Caco-2 (cell line): ENCODE measurements at regions not wholly inside any gene's neighbourhood (a gene's known extent, or its start where the extent isn't known, plus 50 kb on each side); places are given as distances from the start of the nearest gene placed in this dataset.

Experiments
- BruUV-seq: library from RNA; stranded (reverse); fragments of 400-500 nt; replicated peaks from 2 replicates; lab custom pipeline; 2021; lab: Mats Ljungman, UMichigan
- CTCF ChIA-PET: fragments of 300-600 bp; sonication (Branson Sonifier 250); formaldehyde crosslinking; loops from one replicate; lab custom pipeline; 2022; ENCODE audit warnings: antibody characterized with exemption; lab: Charles Lee
- POLR2A ChIA-PET: fragments of 300-600 bp; sonication (Branson Sonifier 250); formaldehyde crosslinking; loops from one replicate; lab custom pipeline; 2022; ENCODE audit warnings: antibody characterized with exemption; lab: Charles Lee
- DNase-seq, 2 experiments: peaks; one replicate each; pipeline versions ENCODE4 v3.0.0 to v3.0.0-alpha.2; 2020 to 2022
- H3K27me3 ChIP-seq: replicated peaks from 2 replicates; pipeline ENCODE4 v1.6.0; 2011; ENCODE audit warnings: low read length; ENCODE audit not compliant: control insufficient read depth, insufficient read depth
- H3K36me3 ChIP-seq: 2 replicates; pipeline ENCODE4 v1.5.1; 2011; ENCODE audit warnings: low read length; ENCODE audit not compliant: control insufficient read depth, insufficient read depth
- H3K4me1 ChIP-seq: fragments of 250-450 bp; sonication (Bioruptor Pico); 2 replicates; pipeline ENCODE4 v1.5.1; 2020; ENCODE audit warnings: mild to moderate bottlenecking
- H3K4me3 ChIP-seq: 2 replicates; pipeline ENCODE4 v1.5.1; 2011; ENCODE audit warnings: low read depth, mild to moderate bottlenecking, control low read depth, low read length
- H3K9me3 ChIP-seq: fragments of 250-450 bp; sonication (Bioruptor Pico); 2 replicates; pipeline ENCODE4 v1.5.1; 2020; ENCODE audit warnings: mild to moderate bottlenecking, moderate library complexity
- H3K27ac Mint-ChIP-seq: one replicate; pipeline ENCODE4 v1.8.0; 2022; ENCODE audit warnings: mixed read lengths; ENCODE audit not compliant: unreplicated experiment
- H3K27me3 Mint-ChIP-seq: one replicate; pipeline ENCODE4 v1.8.0; 2022; ENCODE audit warnings: mixed read lengths; ENCODE audit not compliant: insufficient read depth, unreplicated experiment
- H3K36me3 Mint-ChIP-seq: one replicate; pipeline ENCODE4 v1.8.0; 2022; ENCODE audit warnings: mild to moderate bottlenecking, mixed read lengths; ENCODE audit not compliant: insufficient read depth, unreplicated experiment
- H3K4me1 Mint-ChIP-seq: one replicate; pipeline ENCODE4 v1.8.0; 2022; ENCODE audit warnings: low read depth, mixed read lengths; ENCODE audit not compliant: unreplicated experiment
- H3K4me3 Mint-ChIP-seq: one replicate; pipeline ENCODE4 v1.8.0; 2022; ENCODE audit warnings: mild to moderate bottlenecking, moderate library complexity, mixed read lengths; ENCODE audit not compliant: unreplicated experiment
- H3K9me3 Mint-ChIP-seq: one replicate; pipeline ENCODE4 v1.8.0; 2022; ENCODE audit warnings: mixed read lengths; ENCODE audit not compliant: unreplicated experiment
- CTCF ChIP-seq, 2 experiments: fragments of 200-600 bp in 1 of 2; IDR thresholded peaks; 1 replicate in 1 of 2; 2 replicates in 1 of 2; pipeline versions ENCODE4 v1.5.1 to v1.8.0; 2011 to 2022; ENCODE audit warnings: antibody characterized with exemption in 1 of 2, control low read depth in 1 of 2, inconsistent platforms in 1 of 2, low read depth in 1 of 2, low read length in 1 of 2, mild to moderate bottlenecking in 1 of 2, moderate library complexity in 1 of 2; ENCODE audit not compliant: insufficient read depth in 1 of 2, severe bottlenecking in 1 of 2, unreplicated experiment in 1 of 2
- intact Hi-C: fragments of 100-400 bp; cut with micrococcal nuclease; formaldehyde crosslinking; loops from one replicate; pipeline ENCODE4 v1.10.0; 2022; ENCODE audit not compliant: unreplicated experiment

- H3K4me1 ChIP-seq, result no peaks in the 10 kb centered on the region
- Mint-ChIP-seq H3K9me3 (peaks cover 8% of the 10 kb centered on the region), H3K4me3 (no peak overlapping the region), H3K27ac (no peak overlapping the region), H3K27me3 (no peaks in the 10 kb centered on the region), H3K36me3 (no peaks in the 10 kb centered on the region), H3K4me1 (no peaks in the 10 kb centered on the region)
- no peak for TF ChIP-seq CTCF (IDR thresholded peaks at IDR 0.05; ENCODE audit: insufficient read depth in 1 of 2, low read depth in 1 of 2, low read length in 1 of 2, severe bottlenecking in 1 of 2, unreplicated experiment in 1 of 2)
- POLR2A ChIA-PET, result no interaction called here
- peaks cover 5% of the 10 kb centered on the region; the same call in 1 of the 2 replicates for H3K9me3 ChIP-seq
- H3K36me3 ChIP-seq, result no peaks in the 10 kb centered on the region
- H3K27me3 ChIP-seq, result no peaks in the 10 kb centered on the region
- intact Hi-C loops, result no loop called here
- DNase-seq, result no peak
- no TSS peak for BruUV-seq
- H3K4me3 ChIP-seq, result no peak overlapping the region
- CTCF ChIA-PET, result no interaction called here
These were observed 1098.7 kb upstream of the NUDT12 start for GRCh38 chr5:104661256-104661655.

- Mint-ChIP-seq H3K4me3 (no peak overlapping the region), H3K36me3 (no peaks in the 10 kb centered on the region), H3K9me3 (peaks cover 11% of the 10 kb centered on the region), H3K27me3 (no peaks in the 10 kb centered on the region), H3K4me1 (no peaks in the 10 kb centered on the region), H3K27ac (no peak overlapping the region)
- ChIA-PET CTCF (no interaction called here), POLR2A (no interaction called here)
- TF ChIP-seq CTCF (IDR thresholded peaks at IDR 0.05; ENCODE audit: insufficient read depth in 1 of 2, low read depth in 1 of 2, low read length in 1 of 2, severe bottlenecking in 1 of 2, unreplicated experiment in 1 of 2), result no peak
- peak in 1 of 2 experiments; percentile 7 for DNase-seq
- Histone ChIP-seq H3K36me3 (no peaks in the 10 kb centered on the region), H3K4me1 (no peaks in the 10 kb centered on the region), H3K27me3 (no peaks in the 10 kb centered on the region), H3K9me3 (no peaks in the 10 kb centered on the region), H3K4me3 (no peak overlapping the region)
- BruUV-seq, result no TSS peak
- intact Hi-C loops, result loop anchor here (1.0 kb wide), 1 partner anchor 134 kb away; no protein-coding TSS in a partner anchor
These were observed 1096.9 kb upstream of the NUDT12 start for GRCh38 chr5:104659497-104659896.

GRCh38 chr5:104652271-104652861, 1089.8 kb upstream of the NUDT12 start:
- Mint-ChIP-seq H3K27ac (no peak overlapping the region), H3K36me3 (no peaks in the 10 kb centered on the region), H3K4me3 (no peak overlapping the region), H3K9me3 (peaks cover 11% of the 10 kb centered on the region), H3K27me3 (no peaks in the 10 kb centered on the region), H3K4me1 (no peaks in the 10 kb centered on the region)
- intact Hi-C loops, result no loop called here
- no peaks in the 10 kb centered on the region for H3K9me3 ChIP-seq
- no peaks in the 10 kb centered on the region for H3K36me3 ChIP-seq
- TF ChIP-seq CTCF (IDR thresholded peaks at IDR 0.05; ENCODE audit: insufficient read depth in 1 of 2, low read depth in 1 of 2, low read length in 1 of 2, severe bottlenecking in 1 of 2, unreplicated experiment in 1 of 2), result no peak
- no peak for DNase-seq
- no TSS peak for BruUV-seq
- H3K4me3 ChIP-seq, result no peak overlapping the region
- H3K27me3 ChIP-seq, result no peaks in the 10 kb centered on the region
- ChIA-PET POLR2A (no interaction called here), CTCF (no interaction called here)
- H3K4me1 ChIP-seq, result no peaks in the 10 kb centered on the region
